ENCODE measurements at regions not wholly inside any gene's neighbourhood (a gene's known extent, or its start where the extent isn't known, plus 50 kb on each side); places are given as distances from the start of the nearest gene placed in this dataset.
"Not testable (repeated sequence)": the region's sequence is repeated elsewhere in the genome, so short reads cannot be mapped to it uniquely, and the experiment has no call there.

DNA sequence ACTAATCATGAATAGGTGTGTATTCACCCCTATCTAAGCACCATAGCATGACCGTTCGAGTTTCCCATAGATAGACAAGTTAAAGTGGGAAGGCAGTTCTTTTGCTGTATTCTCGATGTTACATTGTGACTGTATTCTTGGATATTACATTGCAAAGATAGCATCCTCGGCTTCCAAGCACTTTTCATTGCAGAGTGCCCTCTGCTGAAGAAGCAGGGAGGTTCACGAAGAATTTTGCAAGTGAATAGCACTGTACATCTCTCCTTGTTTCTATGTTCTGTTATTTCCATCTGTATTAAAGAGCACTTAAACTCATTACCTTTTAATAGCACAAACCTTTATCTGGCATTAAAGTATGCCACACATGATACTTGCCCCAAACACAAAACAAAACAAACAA is 426.7 kb upstream of the ARX start:
- no peak for DNase-seq

DNA sequence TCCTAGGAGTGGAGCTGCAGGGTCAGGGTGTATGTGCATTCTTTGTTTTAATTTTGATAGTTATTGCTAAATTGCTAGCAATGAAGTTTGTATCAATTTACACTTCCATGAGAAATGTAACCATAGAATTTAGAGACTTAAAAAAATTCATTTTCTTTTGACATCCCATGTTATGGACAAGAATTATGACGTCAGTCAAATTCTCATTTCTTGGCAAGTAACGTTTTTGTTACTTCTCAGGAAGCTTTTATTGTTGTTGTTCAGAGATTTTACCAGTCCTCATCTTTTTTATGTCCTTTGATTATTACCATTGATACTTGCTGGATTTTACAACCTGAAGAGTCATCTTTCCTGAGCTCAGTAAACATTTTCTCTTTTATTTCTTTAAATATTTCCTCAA is 417.5 kb upstream of the ARX start:
- DNase-seq = no peak

DNA sequence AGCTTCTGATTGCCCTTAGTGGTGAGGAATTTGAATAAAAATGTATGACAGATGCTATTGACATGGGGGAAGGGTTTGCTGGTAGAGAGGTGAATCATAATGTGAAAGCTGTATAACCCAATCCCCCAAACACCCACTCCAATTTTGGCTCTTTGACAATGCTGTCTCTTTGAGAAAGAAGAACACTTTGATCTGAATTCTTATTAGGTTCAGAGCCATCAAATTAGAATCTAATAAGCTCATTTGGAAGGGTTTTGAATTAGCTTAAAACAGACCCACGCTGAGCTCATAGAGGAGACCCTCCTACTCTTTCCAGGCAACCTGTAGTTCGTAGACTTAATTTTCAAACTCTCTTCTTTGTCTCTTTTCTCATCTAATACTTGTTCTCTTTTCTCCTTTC is 416.6 kb upstream of the ARX start:
- no peak for DNase-seq

DNA sequence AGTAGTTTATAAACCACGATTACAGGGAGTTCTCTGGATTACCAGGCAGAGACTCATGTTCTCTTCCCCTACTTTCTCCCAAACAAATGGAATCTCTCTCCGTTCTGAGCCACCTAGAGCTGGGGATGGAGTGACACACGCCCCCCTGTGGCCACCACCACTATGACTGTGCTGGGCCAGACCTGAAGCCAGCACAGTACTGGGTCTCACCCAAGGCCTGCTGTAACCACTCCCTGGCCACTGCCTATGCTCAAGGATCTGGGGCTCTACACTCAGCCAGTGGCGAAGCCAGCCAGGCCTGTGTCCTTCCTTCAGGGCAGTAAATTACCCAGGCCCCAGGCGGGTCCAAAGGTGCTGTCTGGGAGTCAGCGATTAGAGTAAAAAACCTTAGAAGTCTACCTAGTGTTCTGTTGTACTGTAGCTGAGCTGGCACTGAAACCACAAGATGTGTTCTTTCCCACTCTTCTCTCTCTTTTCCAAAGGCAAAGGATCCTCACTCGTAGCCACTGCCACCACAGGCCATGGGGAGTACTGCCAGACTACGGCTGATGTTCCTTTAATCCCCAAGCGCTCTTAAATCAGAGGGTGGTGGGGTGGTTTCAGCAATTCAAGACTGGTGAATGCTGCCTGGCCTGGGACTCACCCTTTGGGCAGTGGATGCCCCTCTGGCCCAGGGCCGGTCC is 412.2 kb upstream of the ARX start:
- no peak for DNase-seq

DNA sequence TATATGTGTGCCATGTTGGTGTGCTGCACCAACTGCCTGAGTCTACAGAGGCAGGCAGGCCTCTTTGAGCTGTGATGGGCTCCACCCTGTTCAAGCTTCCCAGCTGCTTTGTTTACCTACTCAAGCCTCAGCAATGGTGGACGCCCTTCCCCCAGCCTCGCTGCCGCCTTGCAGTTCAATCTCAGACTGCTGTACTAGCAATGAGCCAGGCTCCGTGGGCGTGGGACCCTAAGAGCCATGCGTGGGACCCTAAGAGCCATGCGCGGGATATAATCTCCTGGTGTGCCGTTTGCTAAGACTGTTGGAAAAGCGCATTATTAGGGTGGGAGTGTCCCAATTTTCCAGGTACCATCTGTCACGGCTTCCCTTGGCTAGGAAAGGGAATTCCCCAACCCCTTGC is 388.4 kb upstream of the ARX start:
- DNase-seq = not testable (repeated sequence)

DNA sequence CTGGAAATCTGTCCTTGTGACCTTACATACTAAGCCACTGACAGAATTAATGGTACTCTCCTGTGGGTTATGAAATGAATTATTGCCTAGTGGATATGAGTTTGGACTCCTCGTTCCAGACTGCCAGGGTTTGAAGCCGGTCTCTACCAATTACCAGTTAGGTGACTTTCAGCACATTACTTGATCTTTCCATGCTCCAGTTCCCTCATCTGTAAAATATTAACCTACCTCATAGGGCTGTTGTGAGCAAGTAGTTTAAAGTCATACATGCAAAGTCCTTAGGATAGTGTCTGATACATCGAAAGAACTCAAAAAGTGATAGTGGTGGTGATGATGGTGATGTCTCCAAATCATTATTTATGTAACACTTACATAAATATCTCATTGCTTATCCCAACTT is 373.5 kb upstream of the ARX start:
- DNase-seq = no peak

DNA sequence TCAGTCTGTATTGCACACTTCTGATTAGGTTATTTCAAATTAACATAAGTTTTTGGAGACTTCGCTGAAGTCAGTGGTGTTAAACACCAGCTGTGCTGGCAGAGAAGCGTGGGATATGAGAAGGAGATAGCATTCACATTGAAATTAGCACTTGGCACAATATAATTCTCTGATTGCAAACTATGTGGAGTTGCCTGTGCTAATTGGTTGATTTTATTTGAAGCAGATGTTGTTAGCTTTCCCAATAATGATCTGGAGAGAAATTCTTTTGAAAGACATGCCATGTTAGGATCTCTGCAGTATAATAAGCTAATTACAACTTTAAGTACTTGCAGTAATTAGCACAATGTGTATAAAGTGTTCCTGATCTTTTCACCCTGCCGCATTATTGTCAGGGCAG is 367.4 kb upstream of the ARX start:
- no peak for DNase-seq

DNA sequence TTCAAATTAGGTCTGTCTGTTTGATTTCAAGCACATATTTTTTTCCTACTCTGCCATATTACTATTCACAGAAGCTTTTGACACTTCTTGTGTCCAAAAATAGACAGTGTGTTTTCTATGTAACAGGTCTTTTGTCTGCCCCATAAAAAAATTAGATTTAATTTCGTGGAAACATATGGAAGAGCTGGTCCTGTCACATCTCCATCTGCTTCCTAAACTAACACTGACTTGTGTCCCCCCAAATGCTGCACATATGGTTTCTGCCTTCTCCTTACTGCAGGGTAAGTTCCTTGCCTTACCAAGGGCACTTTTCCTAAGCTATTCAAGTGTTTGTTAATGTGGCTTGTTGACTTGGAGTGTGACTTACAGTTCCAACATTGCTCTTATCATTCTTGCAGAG is 340.7 kb upstream of the ARX start:
- no peak for DNase-seq

DNA sequence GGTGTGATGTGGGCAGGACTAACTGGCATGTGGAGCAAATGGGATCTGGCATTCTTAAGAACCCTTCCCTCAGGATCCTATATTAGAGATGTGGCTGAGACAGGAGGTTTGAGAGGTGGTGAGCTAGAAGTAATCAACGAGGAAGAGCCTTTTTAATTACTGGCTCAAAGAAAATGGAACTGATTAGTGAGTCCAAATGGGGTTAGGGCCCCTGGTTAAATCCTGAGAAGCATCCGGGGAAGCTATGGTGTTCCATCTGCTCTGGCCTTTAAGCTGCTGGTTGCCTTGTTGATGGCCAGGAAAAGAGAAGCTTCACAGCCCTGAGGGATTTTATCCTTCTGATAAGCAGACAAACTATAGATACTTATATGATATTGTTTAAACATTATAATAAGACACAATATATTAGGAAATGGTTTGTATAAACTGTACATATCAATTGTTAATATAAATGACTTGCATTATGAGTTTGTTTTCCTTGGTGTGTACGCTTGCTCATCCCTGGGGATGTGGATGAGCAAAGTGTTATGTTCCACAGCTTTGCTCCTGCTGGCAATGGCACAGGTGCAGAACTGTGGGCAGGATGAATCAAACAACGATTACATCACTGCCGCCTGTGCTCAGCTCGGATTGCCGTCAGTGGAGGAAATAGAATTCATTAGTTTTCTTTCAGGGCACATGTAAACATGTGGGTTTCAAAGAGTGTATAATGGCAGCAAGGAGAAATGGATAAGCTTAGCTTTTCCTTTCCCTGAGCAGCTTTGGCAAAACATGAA is 328.6 kb upstream of the ARX start:
- no peak for DNase-seq

DNA sequence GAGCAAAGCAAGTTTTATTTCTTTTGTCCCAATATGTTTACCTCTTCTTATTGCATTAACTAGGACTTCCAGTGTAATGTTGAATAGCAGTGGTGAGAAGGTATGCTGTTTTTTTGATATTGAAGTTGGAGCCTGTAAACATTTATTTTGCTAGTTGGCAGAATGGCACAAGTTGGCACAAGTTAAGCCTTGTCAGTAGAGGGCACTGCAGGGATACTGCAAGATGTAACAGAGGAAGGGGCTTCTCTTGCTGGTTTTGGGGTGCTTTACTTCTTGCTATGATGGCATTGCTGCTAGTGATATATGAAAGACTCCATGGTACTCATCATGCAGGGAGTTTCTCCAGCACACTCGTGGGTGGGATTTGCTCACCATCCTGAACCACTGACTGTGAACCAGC is 327.3 kb upstream of the ARX start:
- DNase-seq = no peak

DNA sequence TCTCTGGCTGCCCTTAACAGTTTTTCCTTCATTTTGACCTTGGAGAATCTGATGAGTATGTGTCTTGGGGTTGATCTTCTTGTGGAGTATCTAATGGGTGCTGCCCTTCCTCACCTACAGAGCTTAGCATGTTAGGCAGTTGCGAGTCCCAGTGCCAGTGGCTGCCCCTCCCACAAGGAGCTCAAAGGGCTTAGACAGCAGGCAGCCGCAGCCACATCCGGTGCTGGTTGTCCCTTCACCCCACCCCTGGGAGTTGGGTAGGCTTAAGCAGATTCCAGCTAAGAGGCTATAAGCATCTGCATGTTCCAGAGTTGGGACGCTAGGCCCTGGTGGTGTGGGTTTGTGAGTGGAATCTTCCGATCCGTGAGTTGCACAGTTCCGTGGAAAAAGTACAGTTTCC is 322.1 kb upstream of the ARX start:
- DNase-seq = no peak

DNA sequence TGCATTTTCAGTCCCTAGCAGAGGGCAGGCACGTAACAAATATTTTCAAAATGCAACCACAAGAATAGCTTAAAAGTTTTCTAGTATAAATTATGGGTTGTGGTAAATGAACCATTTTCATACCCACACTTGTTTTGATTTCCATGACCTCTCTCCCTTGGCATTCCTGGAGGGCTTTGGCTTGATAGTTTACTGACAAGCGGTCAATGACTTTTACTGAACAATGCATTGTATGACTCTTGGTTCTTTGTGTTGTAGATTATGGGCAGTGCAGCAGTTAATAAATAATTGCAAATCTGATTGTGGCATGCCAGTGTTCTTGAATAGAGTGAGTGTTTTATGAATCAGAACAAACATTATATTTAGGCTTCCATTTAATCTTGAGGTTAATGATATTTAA is 285.2 kb upstream of the ARX start:
- no peak for DNase-seq

DNA sequence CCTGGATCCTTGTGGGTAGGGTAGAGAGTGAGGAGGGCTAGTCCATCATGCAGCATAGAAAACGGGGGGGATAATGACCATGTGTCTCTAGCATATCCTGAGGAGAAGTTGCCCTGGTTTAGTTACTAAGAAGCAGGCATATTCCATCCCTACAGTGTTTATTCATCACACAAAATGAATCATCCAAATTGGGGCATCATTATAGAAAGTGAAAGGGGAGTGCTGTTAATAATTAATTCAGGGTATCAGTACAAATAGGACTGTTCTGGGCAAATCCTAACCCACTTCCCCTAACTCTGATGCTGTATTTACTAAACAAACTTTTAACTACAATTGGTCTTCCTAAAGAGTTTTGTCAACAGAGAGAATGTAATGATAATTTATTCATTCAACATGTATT is 281.1 kb upstream of the ARX start:
- no peak for DNase-seq

DNA sequence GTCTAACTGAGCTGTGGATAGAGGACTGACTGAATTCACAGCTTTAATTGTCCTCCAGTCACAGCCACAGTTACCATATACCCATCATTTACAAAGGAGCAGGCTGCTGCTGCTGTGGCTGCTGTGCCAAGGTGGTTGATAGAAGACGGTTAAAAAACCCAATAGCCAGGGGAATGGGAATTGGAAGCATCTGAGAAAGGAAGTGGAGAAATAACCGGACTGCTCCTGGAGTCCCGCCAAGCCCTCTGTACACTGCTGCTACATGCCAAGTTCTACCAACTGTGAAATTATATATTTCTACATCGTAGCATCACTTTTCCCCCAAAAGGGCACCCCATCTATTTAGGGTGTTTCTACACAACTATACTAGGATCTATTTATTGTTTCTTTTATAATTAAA is 279.7 kb upstream of the ARX start:
- no peak for DNase-seq

DNA sequence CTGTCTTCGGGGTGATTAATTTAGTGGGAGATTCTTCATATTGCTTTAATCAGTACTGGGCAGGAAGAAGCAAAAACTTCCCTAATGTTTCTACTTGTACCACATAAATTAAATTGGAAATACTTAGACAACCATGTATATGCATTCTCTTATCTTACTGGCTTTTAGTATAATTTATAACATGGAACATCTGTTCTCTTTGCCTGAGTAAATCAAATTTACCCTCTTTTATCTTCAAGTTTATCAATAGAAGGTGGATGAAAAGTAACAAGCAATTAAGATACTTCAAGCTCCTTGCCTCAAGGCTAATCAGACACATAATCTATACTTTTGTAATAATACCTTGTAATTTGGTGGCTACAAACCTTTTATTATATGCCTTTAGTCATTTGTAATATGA is 274.4 kb upstream of the ARX start:
- no peak for DNase-seq

DNA sequence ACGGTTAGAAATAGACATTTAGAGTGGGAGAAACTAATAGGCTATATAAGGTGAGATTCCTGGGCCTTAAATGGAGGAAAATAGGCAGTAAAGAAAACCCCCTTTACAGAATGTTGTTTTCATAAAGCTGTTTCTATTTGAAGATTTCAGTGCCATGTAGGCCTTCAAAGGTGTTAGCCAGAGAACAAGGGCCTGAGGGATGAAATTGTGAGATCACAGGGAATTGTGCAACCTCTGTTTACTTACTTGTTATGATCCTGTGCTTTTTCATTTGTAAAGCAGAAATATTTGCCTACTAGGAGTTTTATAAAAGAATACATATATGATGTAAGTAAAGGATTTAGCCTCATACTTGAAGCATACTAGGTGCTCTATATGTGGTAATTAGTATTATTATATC is 272.9 kb upstream of the ARX start:
- no peak for DNase-seq

DNA sequence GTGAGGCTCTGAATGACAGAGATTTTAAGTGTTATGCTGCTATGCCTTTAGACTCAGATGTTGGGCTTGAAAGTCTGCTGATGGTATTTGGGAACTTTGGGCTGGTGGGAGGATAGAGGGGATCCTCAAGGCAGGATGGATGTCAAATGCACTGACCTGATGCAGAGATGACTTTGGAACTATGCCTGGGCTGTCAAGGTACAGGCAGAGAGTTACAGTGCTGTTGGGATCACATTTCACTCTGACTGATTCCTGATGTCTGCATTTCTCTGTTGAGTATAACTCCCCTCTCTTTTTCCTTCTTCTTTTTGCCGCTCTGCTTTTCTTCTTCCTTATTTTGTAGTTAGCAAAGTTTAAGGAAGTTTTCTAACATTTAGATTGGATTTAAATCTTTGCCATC is 271.8 kb upstream of the ARX start:
- DNase-seq = no peak

DNA sequence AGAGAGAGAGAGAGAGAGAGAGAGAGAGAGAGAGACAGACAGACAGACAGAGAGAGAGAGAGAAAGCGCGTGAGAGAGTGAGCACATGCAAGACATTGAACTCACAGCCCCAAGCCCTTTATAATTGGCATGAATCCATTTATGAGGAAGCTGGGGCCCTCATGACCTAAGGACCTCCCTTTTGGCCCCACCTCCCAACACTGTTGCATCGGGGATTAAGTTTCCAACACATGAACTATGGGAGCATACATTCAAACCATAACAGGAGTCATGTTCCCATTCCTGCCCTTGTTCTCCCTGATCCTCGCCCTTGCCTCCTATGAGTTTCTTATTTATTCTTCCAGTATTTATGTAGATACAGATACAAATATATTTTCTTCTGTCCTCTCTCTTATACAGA is 269.8 kb upstream of the ARX start:
- DNase-seq = no peak

DNA sequence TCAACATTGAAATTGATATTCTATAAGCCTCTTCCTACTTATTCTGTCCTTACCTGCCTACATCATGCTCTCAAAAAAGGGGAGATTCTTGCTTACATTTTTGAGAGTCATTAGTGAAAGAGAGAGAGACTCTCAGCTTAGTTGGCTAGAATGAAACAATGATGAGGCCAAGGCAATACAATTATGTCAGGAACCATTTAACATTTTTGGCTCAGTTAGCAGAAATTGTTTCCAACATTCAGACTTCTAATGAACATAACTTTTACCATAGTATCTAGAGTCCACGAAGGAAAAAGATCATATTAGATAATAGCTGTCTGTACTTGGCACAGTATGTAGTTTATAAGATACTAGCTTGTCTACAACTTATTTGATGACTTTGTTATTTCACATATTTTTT is 263.7 kb upstream of the ARX start:
- no peak for DNase-seq

DNA sequence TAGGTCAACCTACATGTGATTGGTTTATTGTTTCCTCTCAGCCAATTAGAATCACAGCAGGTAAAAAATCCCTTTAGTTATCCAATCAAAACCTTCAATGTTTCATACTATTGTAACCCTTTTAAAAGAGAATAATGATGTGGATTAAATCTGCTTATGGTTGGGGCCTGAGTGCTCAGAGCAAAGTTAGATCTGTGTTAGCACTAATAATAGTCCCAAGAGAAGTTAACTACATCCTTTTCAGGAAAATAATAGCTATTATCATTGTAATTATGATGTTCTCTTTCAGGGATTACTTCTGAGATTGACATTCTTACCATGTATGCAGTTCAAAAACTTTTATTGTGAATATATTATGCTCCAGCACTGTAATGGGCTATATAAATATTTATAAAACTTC is 262.6 kb upstream of the ARX start:
- DNase-seq = no peak

DNA sequence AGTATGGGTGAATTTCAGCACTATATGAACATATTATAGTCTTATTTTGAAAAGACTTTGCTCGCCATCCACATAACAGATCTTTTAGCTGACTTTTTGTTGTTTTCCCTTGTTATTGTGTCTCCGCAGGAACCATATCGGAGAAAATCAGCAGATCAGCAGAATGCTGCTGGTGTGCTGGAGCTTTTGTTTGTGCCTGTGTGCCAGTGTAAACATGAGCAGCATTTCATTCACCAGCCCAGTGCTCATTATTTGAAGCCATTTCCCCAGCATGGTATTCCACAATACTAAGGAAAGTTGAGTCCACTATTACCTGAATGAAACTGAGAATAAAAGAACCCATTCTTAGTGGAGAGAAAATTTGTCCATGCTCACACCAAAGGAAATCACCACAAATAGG is 261.8 kb upstream of the ARX start:
- no peak for DNase-seq

DNA sequence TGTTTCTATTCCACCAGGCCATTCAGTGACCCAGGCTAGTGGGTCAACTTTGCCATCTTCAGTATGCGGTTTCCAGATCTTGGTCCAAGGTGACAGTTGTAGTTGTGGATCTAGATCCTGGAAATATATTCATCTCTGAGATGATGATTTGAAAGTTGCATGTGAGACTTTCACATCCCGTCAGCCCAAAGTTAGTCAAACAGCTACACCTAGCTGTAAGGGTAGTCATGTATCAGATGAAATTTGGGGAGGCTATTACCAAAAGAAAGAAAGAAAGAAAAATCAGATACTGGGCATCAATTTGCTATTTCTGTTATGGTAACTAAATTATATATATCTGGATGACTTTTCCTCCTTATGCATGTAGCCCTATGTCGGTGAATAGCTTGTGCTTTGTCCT is 259.4 kb upstream of the ARX start:
- DNase-seq = no peak

DNA sequence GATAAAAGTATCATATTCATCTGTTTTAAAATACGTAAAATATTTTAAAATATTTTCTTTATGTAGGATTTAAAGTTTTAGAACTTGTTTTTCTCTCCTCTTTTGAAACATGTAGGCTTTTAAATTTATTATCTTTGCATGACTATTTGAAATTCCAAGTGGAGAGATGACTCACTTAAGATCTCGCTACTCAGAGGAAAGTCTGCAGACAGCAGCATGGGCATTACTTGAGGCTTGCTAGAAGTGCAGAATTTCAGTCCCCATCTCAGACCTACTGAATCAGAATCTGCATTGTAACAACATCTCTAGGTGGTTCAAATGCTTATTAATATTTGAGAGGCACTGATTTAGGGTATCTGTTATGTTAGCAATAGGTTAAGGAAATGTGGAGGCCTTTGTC is 225.7 kb upstream of the ARX start:
- no peak for DNase-seq

DNA sequence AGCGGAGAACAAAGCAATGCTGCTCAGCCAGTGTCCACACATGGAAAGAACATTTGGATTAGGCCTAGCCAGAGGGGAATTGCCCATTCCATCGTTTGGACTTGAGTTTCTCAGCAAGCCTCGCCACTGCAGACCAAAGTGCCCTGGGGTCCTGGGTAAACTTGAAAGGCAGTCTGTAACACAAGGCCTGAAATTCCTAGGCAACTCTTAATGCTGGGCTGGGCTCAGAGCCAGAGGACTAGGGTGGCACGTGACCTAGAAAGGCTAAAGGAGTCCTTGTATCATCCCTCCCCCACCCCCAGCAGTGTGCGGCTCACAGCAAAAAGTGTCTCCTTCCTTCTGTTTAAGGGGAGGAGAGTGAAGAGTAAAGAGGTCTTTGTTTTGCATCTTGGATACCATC is 210.4 kb upstream of the ARX start:
- DNase-seq = no peak

DNA sequence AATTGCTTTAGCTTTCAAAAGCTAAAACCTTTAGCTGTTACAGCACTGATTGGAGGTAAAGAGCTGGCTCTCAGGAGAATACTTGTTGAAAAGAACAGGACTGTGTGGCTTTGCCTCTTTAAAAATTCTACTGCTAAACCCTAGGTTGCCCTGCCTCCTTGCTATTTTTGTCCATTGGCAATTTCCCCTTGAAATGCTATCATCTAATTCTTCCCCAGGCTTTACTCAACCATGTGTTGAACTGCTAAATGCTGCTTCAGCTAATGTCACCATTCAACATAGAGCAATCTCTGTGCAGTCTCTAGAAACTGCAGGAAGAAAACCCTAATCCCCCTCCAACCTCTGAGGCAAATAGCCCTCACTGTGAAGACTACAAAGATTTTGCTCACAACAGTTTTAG is 203.7 kb upstream of the ARX start:
- no peak for DNase-seq

Measured in NCI-H187 (cell line).